ENCODE measurements at regions not wholly inside any gene's neighbourhood (a gene's known extent, or its start where the extent isn't known, plus 50 kb on each side); places are given as distances from the start of the nearest gene placed in this dataset.
"Not testable (repeated sequence)": the region's sequence is repeated elsewhere in the genome, so short reads cannot be mapped to it uniquely, and the experiment has no call there.

GRCh38 chr12:87575906-87576305 lies 453.3 kb downstream of the C12orf50 start:
- no peak for DNase-seq

DNA sequence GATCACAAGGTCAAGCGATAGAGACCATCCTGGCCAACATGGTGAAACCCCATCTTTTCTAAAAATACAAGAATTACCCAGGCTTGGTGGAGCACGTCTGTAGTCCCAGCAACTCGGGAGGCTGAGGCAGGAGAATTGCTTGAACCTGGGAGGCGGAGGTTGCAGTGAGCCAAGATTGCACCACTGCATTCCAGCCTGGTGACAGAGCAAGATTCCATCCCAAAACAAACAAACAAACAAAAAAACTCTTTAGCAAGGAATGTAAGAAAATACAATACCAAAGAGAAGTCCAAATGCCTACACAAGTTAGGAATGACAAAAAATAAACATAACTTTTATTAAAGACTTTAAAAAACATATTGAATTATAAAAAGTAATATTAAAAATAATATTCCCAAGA lies 462.3 kb downstream of the C12orf50 start:
- DNase-seq, result not testable (repeated sequence)

DNA sequence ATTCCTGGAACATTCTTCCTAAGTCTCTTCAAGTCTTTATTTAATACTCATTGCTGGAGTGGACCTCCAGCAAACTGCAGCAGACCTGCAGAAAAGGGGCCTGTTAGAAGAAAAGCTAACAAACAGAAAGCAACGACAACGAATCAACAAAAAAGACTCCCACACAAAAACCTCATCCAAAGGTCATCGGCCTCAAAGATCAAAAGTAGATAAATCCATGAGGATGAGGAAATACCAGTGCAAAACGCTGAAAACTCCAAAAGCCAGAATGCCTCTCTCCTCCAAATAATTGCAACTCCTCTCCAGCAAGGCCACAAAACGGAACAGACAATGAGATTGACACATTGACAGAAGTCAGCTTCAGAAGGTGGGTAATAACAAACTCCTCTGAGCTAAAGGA lies 472.2 kb downstream of the C12orf50 start:
- no peak for DNase-seq

GRCh38 chr12:87531213-87531612 lies 498.0 kb downstream of the C12orf50 start:
- not testable (repeated sequence) for DNase-seq

GRCh38 chr12:87529413-87529812 lies 499.8 kb downstream of the C12orf50 start:
- peak; percentile 12 to 46 (median 17) for DNase-seq

DNA sequence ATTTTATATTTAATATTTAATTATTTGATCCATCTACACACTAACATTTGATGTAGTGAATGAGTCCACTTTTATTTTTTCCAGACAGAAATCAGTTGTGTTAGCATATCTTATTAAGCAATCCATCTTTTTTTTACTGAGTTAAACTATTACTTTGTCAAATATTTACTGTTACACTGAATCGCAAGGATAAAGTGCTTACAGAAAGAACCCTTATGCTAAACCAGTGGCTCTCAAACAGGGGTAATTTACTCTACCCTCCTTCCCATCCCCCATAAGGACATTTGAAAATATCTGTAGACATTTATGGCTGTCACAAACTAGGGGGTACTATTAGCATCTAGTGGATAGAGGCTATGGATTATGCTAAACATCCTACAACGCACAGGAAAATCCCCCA lies 508.2 kb downstream of the C12orf50 start:
- no peak for DNase-seq

GRCh38 chr12:87518481-87518880 lies 510.7 kb downstream of the C12orf50 start:
- DNase-seq, result no peak

DNA sequence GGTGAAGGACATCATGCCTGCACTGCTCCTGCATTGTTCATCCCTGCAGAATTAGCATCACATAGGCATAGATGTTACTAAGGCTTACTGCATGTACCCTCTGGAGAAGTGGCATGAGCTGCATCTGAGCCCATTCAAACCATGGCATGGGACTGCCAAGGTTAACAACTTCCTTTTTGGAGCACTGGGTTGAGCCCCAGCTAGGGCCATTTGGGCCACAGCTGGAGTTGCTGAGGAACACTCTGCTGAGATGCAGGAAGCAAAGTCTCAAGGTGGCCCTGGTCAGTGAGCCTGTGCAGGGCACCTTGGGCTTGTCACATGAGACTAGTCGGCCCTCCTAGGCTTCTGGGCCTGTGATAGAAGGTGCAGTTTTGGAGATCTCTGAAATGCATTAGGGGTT lies 511.2 kb downstream of the C12orf50 start:
- DNase-seq, result no peak

DNA sequence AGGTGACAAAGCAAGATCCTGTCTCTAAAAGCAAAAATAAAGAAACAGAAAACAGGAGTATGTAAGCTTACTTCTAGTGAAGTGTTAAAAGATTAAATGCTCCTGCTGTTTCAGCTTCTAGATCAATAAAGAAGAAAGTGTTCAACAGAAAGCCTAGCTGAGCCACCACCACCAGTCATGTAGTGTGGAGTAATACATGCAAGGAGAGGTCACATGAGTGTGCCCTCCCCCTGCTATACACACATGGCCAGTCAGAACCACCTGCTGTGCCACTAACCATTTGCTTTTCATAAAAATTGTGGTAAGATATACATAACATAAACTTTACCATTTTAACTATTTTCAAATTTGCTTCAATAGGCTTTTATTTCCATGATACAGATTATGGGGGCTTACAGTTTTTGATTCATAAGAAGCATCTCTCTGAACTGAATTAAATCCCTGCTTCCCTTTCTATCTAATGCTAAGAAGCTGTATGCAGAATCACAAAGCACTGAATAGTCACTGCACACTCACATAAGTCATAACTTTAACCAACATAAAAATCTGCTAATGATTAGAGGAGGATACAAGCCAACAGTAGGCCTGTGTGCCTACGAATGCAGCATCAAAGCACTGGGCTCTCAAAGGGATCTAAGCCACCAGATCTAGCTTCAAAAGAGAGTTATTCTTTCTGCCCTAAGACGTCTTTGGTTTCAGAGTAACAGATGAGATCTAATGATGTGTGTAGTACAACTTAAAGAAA lies 515.5 kb downstream of the C12orf50 start:
- no peak for DNase-seq

- no peak for DNase-seq
Measured at GRCh38 chr12:87511371-87511770, 517.8 kb downstream of the C12orf50 start.

GRCh38 chr12:87509237-87509820 lies 519.9 kb downstream of the C12orf50 start:
- DNase-seq, result peak in 1 of 3 donors; percentile 21

DNA sequence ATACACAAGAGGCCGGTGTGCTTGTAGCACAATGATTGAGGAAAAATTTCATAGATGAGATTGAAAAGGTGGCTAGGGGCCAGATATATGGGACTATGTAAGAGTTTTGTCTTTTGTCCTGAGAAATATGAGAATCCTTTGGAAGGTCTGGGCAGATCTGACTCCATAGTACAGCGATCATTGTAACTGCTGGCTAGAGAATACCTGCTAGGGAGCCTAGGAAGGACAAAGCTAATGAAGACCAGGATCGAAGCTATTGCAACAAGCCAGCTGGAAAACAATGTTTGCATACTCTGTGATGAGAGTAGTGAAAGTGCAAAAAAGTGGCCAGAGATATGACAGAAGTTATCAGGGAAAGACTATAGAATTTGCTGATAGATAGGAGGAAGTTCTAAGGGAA lies 537.6 kb downstream of the C12orf50 start:
- no peak for DNase-seq

DNA sequence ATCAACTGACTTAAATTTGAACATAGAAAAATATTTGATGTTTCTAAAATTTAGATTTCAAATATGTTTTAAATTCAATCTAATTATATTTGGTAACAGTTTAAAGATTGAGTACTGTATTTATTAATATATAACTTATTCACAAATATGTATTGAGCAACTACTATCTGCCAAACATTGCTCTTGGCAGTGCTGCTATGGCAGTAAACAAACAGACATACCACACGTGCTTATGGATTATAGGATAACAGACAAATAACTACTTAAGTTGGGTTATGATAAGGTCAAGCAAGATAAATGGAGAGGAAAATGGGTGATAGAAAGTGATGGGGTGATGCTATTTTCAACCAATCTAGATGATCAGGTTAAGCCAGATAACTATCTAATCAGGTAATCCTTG lies 538.1 kb downstream of the C12orf50 start:
- DNase-seq, result no peak

GRCh38 chr12:87469295-87469694 lies 559.9 kb downstream of the C12orf50 start:
- DNase-seq, result peak in 1 of 3 donors; percentile 18

- DNase-seq, result peak in 1 of 3 donors; percentile 51
Measured at GRCh38 chr12:87467936-87468335, 561.3 kb downstream of the C12orf50 start.

DNA sequence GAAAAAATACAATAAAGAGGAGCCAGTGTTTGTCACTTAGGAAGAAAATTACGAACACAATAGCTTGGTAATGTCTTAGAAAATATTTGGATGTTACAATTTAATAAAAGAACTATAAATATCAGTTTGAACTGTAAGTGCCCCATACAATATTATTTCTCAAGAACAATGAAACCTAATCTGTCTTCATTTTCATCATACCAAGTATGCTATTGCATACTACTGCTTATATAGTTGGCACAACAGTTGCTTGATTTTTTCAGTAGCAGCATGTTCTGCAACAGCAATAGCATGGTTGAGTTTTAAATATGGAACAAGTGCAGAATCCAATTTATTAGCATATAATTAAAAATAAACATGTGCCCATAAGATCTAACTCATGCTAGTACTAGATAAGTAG lies 564.6 kb downstream of the C12orf50 start:
- DNase-seq, result no peak

DNA sequence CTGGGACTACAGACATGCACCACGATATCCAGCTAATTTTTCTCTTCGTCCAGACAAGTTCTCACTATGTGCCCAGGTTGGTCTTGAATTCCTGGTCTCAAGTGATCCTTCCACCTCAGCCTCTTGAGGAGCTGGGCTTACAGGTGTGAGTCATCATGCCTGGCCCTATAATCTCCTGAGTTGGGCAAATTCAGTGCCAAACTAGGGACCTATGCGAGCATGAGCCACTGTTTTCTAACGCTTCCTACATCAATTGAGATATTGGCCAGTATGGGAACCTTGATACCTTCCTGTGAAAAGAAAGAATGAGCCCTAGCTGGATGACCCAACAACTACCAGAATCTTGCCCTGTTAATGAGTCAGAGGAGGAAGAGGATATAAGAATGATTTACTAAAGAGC lies 585.2 kb downstream of the C12orf50 start:
- no peak for DNase-seq

DNA sequence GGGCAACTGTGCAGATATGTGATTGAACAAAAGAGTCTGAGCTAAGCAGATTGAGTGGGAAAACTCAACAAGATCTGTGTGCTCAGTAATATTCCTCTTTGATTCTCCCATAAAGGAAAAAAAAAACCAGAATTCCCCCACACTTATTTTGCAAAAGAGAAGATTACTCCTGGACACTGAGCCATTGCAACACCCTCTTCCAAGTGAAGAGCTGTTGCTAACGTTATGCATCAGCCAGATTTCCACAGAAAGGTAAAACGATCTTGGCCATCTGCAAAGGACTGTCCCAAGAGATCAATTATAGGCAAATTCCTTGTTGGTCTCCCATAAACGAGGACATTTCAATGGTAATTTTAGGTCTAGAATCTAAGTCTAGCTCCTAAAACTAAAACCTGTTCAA lies 587.7 kb downstream of the C12orf50 start:
- no peak for DNase-seq

DNA sequence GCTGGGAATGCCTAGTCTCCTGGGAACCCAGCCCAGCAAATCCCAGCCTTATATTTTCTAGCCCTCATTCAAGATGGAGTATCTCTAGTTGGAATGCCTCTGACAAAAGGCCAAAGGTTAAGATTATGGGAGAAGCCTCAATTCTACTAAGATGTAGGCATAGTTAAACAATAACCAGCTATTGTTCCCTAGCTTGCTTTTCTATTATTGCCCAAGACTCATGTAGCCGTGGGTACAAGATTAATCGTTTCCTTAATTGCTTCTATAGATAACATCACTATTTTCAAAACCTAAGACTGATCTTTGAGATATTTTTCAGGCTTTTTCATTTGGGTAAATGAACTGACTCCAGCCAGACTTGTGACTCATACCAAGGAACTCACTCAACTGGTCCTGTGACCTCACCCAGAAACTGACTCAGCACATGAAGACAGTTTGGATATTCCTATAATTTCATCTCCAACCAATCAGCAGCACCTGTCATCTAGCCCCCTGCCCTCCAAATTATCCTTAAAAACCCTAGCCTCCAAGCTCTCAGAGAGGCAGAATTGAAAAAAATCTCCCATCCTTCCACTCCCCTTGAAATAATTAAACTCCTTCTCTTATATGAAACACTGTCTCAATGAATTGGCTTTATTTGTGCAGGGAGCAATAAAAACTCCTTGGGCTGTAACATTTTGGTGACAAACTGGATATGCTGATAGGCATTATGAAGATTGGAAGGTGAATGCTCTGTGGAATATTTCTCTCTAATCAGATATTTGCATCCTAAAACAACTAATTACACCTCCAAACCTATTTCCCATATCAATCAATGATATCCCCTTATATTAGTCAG lies 589.0 kb downstream of the C12orf50 start:
- DNase-seq, result peak in 1 of 3 donors; percentile 75

- no peak for DNase-seq
Measured at GRCh38 chr12:87430444-87430843, 598.8 kb downstream of the C12orf50 start.

DNA sequence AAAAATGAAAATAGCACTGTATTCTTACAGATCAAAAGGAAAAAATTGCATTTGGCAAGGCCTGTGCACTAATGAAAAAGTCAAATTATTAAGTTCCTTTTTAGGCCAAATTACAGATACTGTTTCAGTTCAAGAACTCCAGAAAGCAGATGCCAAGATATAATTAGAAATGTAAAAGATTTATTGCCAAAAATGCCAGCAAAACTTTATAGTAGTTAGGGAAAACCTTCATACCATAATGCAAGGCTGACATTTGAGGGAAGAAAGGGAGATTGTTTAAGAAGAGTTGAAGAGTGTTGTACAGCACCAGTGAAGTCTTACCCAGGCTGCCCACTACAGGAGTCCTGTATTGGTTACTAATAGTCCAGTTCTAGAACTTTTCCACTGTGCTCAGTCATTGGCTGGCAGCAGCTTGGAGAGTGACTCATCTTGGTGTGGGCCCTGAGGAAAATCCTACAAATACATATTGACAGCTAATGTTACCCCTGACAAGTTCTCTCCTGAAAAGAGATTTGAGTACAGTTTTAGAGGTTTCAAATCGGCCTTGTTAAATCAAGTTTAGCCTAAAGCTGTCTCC lies 600.4 kb downstream of the C12orf50 start:
- no peak for DNase-seq

DNA sequence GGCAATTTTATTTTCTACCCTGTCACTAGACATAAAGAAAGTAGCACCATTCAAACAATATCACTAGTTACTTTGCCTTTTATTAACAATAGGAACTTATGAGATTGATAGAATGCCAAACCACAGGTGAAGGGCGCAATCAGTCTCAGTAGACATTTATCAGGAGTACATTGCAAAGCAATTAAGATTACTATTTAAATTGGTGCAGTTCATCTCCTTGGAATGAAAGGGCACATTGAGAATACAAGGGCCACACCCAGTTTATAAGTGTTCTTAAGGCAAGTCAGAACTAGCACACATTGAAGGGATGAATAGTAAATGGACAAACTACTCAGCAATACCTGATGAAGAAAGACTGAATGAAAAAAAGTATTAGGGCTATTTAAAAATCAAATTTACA lies 601.4 kb downstream of the C12orf50 start:
- no peak for DNase-seq
